Ovary (tissue), 3 donors: ENCODE measurements at regions not wholly inside any gene's neighbourhood (a gene's known extent, or its start where the extent isn't known, plus 50 kb on each side); places are given as distances from the start of the nearest gene placed in this dataset.
"Not testable (repeated sequence)": the region's sequence is repeated elsewhere in the genome, so short reads cannot be mapped to it uniquely, and the experiment has no call there.

Experiments used
- POLR2A ChIP-seq: fragments of 450-650 bp; IDR thresholded peaks from one replicate; pipeline ENCODE4 v1.6.1; 2017; ENCODE audit warnings: antibody characterized with exemption, mild to moderate bottlenecking, moderate library complexity
- TF ChIP-seq, protein P1 (sequence below), 3 donors: fragments of 450-650 bp in 2 of 3; fragments of 200-600 bp in 1 of 3; IDR thresholded peaks; one replicate each; pipeline versions ENCODE4 v1.5.1 to v1.8.0; 2016 to 2022; ENCODE audit warnings: antibody characterized with exemption in 3 of 3, mild to moderate bottlenecking in 1 of 3
- donor health status: DM: no; HTN: no; CAD: no.

DNA sequence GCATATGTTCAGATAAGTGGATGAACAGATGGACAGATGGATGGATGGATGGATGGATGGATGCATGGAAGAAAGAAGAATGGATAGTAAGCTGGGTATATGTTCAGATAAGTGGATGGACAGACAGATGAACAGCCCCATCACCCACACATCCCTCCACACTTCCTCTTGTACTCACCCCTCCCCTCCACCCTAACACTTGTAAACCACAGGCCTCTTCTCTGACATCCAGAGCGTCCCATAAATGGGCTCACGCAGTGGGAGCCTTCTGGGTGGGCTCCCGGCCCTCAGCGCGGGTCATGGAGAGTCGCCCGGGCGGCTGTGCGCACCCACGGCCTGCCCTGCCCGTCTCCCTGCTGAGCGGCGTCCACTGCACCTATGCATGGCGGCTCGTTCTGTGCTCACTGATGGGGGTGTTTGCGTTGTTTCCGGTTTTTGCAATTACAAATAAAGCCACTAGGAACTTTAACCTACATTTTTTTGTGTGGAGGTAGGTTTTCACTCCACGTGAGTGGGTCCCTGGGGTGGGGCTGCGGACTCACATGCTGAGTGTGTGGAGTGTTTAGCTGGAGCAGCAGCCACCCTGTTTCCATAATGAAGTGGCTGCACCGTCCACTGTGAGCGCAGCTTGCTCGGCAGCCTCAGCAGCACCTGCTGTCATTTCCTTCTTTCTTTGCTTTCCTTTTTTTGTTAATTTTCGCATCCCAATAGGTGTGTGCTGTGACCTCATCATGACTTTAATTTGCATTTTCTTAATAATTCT is 78.8 kb upstream of the SFSWAP start:
- TF ChIP-seq, protein P1, sequence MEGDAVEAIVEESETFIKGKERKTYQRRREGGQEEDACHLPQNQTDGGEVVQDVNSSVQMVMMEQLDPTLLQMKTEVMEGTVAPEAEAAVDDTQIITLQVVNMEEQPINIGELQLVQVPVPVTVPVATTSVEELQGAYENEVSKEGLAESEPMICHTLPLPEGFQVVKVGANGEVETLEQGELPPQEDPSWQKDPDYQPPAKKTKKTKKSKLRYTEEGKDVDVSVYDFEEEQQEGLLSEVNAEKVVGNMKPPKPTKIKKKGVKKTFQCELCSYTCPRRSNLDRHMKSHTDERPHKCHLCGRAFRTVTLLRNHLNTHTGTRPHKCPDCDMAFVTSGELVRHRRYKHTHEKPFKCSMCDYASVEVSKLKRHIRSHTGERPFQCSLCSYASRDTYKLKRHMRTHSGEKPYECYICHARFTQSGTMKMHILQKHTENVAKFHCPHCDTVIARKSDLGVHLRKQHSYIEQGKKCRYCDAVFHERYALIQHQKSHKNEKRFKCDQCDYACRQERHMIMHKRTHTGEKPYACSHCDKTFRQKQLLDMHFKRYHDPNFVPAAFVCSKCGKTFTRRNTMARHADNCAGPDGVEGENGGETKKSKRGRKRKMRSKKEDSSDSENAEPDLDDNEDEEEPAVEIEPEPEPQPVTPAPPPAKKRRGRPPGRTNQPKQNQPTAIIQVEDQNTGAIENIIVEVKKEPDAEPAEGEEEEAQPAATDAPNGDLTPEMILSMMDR (IDR thresholded peaks at IDR 0.05), result not testable (repeated sequence)
- TF ChIP-seq POLR2A, result not testable (repeated sequence)
